Activated naive CD4-positive, alpha-beta T cell treated with anti-CD3 and anti-CD28 coated beads for 36 hours (primary cell): ENCODE measurements at regions not wholly inside any gene's neighbourhood (a gene's known extent, or its start where the extent isn't known, plus 50 kb on each side); places are given as distances from the start of the nearest gene placed in this dataset.

Experiments used
- CTCF ChIA-PET: fragments of 350-600 bp; sonication (Branson Sonifier 250); formaldehyde crosslinking; loops from one replicate; lab custom pipeline; 2021; ENCODE audit warnings: antibody characterized with exemption; lab: Charles Lee
- DNase-seq: peaks from one replicate; pipeline ENCODE4 v3.0.0-alpha.2; 2020
- H3K27ac Mint-ChIP-seq: one replicate; pipeline ENCODE4 v1.8.0; 2021; ENCODE audit warnings: mild to moderate bottlenecking, mixed read lengths
- H3K27me3 Mint-ChIP-seq: one replicate; pipeline ENCODE4 v1.8.0; 2021; ENCODE audit warnings: low read depth, mixed read lengths
- H3K36me3 Mint-ChIP-seq: one replicate; pipeline ENCODE4 v1.8.0; 2021; ENCODE audit warnings: low read depth, mixed read lengths
- H3K4me1 Mint-ChIP-seq: one replicate; pipeline ENCODE4 v1.8.0; 2021; ENCODE audit warnings: low read depth, mixed read lengths
- H3K4me3 Mint-ChIP-seq: one replicate; pipeline ENCODE4 v1.8.0; 2021; ENCODE audit warnings: mild to moderate bottlenecking, moderate library complexity, mixed read lengths
- H3K9me3 Mint-ChIP-seq: one replicate; pipeline ENCODE4 v1.8.0; 2021; ENCODE audit warnings: mixed read lengths
- intact Hi-C: fragments of 100-400 bp; cut with micrococcal nuclease; formaldehyde crosslinking; loops from one replicate; pipeline ENCODE4 v1.15.1; 2023

DNA sequence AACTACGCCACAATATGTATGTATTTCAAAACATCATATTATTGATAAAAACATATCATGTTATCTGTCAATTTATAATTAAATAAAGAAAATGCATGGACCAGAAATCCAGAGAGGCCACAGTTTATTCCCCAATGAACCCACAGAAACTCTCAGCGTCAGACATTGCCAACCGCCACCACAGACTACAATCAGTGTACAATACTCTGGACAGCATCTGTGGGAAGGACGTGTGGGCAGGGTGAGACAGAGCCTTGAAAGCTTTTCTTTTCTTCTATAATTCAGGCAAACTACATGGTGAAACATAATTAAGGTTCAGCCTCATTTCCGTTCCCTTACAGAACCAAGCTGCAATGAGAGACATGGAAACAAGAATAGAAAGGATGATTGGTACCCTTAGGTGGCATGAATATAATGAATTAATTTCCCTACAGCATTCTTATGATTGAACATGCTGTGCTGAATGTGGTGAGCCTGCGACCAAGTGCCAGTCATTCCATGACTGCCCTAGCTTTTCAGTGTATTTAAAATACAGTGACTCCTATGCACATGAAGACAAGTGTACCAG is 909.3 kb downstream of the SORCS1 start:
- Mint-ChIP-seq H3K27ac (no peak overlapping the region), H3K27me3 (no peaks in the 10 kb centered on the region), H3K36me3 (no peaks in the 10 kb centered on the region), H3K4me1 (no peaks in the 10 kb centered on the region), H3K9me3 (no peaks in the 10 kb centered on the region), H3K4me3 (no peak overlapping the region)
- intact Hi-C loops, result no loop called here
- CTCF ChIA-PET, result no interaction called here
- DNase-seq, result no peak

DNA sequence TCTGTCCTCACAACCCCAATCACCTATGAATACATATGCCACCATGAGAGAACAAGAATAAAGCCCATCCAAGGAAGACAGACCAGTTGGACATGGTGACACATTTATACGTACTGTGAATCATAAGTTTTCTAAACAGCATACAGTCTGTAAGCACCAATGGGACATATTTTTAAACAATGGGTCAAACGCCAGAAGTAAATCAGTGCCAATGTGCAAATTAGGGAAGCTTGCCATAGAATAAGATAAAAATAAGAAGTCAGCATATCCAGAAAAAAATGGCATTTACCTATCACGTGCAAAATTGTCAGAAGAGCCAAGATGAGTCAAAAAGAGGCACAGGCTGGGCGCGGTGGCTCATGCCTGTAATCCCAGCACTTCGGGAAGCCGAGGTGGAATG is 910.4 kb downstream of the SORCS1 start:
- DNase-seq, result no peak
- Mint-ChIP-seq H3K36me3 (no peaks in the 10 kb centered on the region), H3K27me3 (no peaks in the 10 kb centered on the region), H3K27ac (no peak overlapping the region), H3K4me3 (no peak overlapping the region), H3K9me3 (no peaks in the 10 kb centered on the region), H3K4me1 (no peaks in the 10 kb centered on the region)
- intact Hi-C loops, result no loop called here
- CTCF ChIA-PET, result interaction anchor here (1.1 kb wide), 1 partner anchor 129 kb away, joined by 3 read pairs; no protein-coding TSS in a partner anchor

DNA sequence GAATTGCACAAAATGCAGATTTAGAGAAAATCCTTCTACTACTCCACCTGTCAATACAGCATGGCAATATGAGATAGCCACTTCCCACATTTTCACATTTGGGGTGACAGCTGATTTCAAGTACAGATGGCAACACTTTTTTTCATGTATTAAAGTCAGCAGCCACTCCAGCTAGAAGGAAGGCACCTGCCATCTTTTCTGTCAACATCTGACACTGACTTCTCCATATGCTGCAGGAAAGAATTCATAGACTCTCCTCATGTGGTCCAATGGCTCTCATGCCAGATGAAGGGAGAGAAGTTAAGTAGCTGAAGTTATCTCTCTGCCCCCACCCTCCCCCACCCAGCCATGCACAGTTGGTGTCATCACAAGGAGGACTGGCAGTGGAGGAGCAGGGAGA is 912.0 kb downstream of the SORCS1 start:
- Mint-ChIP-seq H3K27ac (no peak overlapping the region), H3K4me1 (no peaks in the 10 kb centered on the region), H3K9me3 (no peaks in the 10 kb centered on the region), H3K4me3 (no peak overlapping the region), H3K27me3 (peaks cover 2% of the 10 kb centered on the region), H3K36me3 (no peaks in the 10 kb centered on the region)
- intact Hi-C loops, result no loop called here
- DNase-seq, result no peak
- CTCF ChIA-PET, result no interaction called here

DNA sequence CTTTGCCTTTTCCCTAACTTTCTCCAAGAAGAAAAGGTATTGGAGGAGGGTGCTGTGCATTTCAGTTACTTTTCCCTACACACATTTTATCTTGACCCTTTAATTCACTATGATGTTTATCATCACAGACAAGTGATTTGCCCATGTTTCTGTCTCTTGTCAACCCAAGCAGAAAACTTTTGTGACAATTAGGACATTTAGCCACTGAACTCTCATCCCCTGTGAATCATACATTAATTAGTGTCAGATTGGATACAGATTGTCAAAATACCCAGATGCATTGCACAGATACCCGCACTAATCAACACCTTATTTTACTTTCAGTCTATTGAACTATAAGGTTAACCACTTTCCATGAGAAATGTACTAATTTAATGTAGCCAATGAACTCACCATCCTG is 912.9 kb downstream of the SORCS1 start:
- DNase-seq, result no peak
- no peaks in the 10 kb centered on the region for H3K36me3 Mint-ChIP-seq
- H3K27ac Mint-ChIP-seq, result no peak overlapping the region
- H3K4me1 Mint-ChIP-seq, result no peaks in the 10 kb centered on the region
- CTCF ChIA-PET, result no interaction called here
- peaks cover 2% of the 10 kb centered on the region for H3K27me3 Mint-ChIP-seq
- no peaks in the 10 kb centered on the region for H3K9me3 Mint-ChIP-seq
- intact Hi-C loops, result no loop called here
- no peak overlapping the region for H3K4me3 Mint-ChIP-seq

- H3K9me3 Mint-ChIP-seq, result no peaks in the 10 kb centered on the region
- no peaks in the 10 kb centered on the region for H3K27me3 Mint-ChIP-seq
- H3K36me3 Mint-ChIP-seq, result no peaks in the 10 kb centered on the region
- intact Hi-C loops, result no loop called here
- H3K4me3 Mint-ChIP-seq, result no peak overlapping the region
- H3K27ac Mint-ChIP-seq, result no peak overlapping the region
- no peak for DNase-seq
- CTCF ChIA-PET, result no interaction called here
- no peaks in the 10 kb centered on the region for H3K4me1 Mint-ChIP-seq
These were observed 922.2 kb downstream of the SORCS1 start for GRCh38 chr10:106242301-106242700.

GRCh38 chr10:106226828-106227227 is 937.7 kb downstream of the SORCS1 start:
- DNase-seq, result no peak
- intact Hi-C loops, result no loop called here
- no peak overlapping the region for H3K27ac Mint-ChIP-seq
- no peaks in the 10 kb centered on the region for H3K27me3 Mint-ChIP-seq
- H3K4me1 Mint-ChIP-seq, result peaks cover 3% of the 10 kb centered on the region
- CTCF ChIA-PET, result no interaction called here
- H3K9me3 Mint-ChIP-seq, result peaks cover 1% of the 10 kb centered on the region
- H3K4me3 Mint-ChIP-seq, result no peak overlapping the region
- no peaks in the 10 kb centered on the region for H3K36me3 Mint-ChIP-seq

GRCh38 chr10:106226142-106226541 is 938.4 kb downstream of the SORCS1 start:
- Mint-ChIP-seq H3K27me3 (no peaks in the 10 kb centered on the region), H3K4me1 (no peaks in the 10 kb centered on the region), H3K4me3 (no peak overlapping the region), H3K27ac (no peak overlapping the region), H3K9me3 (peaks cover 2% of the 10 kb centered on the region), H3K36me3 (no peaks in the 10 kb centered on the region)
- CTCF ChIA-PET, result no interaction called here
- no peak for DNase-seq
- intact Hi-C loops, result no loop called here

- no peak overlapping the region for H3K4me3 Mint-ChIP-seq
- CTCF ChIA-PET, result no interaction called here
- no peak for DNase-seq
- H3K27me3 Mint-ChIP-seq, result no peaks in the 10 kb centered on the region
- no peaks in the 10 kb centered on the region for H3K36me3 Mint-ChIP-seq
- peaks cover 3% of the 10 kb centered on the region for H3K9me3 Mint-ChIP-seq
- no peak overlapping the region for H3K27ac Mint-ChIP-seq
- H3K4me1 Mint-ChIP-seq, result no peaks in the 10 kb centered on the region
- intact Hi-C loops, result no loop called here
These were observed 939.8 kb downstream of the SORCS1 start for GRCh38 chr10:106224676-106225075.

DNA sequence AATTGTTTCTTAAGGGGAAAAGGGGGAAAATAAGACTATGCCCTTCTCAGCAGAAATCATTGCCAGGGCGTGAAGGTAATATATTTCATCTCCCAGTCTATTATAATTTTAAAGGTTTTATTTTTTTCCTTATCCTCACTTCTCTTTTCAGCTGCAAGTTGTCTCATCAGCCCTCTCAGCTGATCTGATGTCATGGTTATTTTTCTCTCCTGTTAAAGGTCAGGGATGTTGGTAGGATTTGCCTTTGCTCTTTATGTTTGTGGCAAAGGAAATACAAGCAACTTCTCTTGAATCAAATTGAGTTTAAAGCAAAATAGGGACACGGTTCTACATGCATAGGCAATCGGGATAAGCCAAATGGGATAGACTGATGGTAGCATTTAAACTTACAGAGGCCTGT is 946.9 kb downstream of the SORCS1 start:
- CTCF ChIA-PET, result no interaction called here
- Mint-ChIP-seq H3K4me1 (no peaks in the 10 kb centered on the region), H3K36me3 (no peaks in the 10 kb centered on the region), H3K4me3 (no peak overlapping the region), H3K27ac (no peak overlapping the region), H3K27me3 (no peaks in the 10 kb centered on the region), H3K9me3 (peaks cover 2% of the 10 kb centered on the region)
- intact Hi-C loops, result no loop called here
- no peak for DNase-seq

DNA sequence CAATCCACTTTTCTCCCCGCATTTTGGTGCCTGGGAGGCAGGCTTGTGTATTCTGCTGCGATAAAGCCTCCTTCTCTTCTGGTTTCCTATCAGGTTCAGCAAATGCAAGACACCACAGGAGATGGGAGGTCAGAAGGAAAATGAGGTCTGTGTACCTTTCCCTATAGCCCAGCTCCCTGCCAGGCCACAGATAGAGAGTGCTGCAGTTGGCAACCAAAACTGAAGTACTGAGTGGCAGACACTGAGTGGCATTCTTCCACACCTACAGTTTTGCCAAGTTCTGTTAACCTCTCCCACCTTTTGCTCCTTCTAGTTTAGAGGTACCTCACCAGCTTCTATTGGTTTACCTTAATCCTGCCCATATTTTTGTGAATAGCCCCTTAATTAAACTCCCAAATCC is 948.4 kb downstream of the SORCS1 start:
- H3K36me3 Mint-ChIP-seq, result no peaks in the 10 kb centered on the region
- intact Hi-C loops, result no loop called here
- peaks cover under 1% of the 10 kb centered on the region for H3K9me3 Mint-ChIP-seq
- no peak overlapping the region for H3K27ac Mint-ChIP-seq
- no peaks in the 10 kb centered on the region for H3K27me3 Mint-ChIP-seq
- no peak overlapping the region for H3K4me3 Mint-ChIP-seq
- CTCF ChIA-PET, result no interaction called here
- no peaks in the 10 kb centered on the region for H3K4me1 Mint-ChIP-seq
- DNase-seq, result no peak

DNA sequence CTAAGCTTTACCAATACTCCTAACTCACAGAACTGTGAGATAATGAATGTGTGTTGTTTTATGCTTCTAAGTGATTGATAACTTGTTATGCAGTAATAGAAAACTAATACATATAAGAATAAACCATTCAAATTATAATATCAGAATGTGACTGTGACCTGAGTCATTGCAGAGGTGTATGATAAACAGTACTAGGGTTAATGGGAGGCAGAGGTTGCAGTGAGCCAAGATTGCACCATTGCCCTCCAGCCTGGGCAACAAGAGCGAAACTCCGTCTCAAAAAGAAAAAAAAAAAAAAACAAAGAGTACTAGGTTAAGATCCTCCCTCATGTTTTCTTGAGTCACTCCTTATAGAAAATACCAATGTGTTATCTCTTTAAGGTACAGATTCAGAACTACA is 950.3 kb downstream of the SORCS1 start:
- DNase-seq, result no peak
- Mint-ChIP-seq H3K4me3 (no peak overlapping the region), H3K27ac (no peak overlapping the region), H3K9me3 (no peaks in the 10 kb centered on the region), H3K4me1 (no peaks in the 10 kb centered on the region), H3K27me3 (no peaks in the 10 kb centered on the region), H3K36me3 (no peaks in the 10 kb centered on the region)
- intact Hi-C loops, result no loop called here
- CTCF ChIA-PET, result no interaction called here

DNA sequence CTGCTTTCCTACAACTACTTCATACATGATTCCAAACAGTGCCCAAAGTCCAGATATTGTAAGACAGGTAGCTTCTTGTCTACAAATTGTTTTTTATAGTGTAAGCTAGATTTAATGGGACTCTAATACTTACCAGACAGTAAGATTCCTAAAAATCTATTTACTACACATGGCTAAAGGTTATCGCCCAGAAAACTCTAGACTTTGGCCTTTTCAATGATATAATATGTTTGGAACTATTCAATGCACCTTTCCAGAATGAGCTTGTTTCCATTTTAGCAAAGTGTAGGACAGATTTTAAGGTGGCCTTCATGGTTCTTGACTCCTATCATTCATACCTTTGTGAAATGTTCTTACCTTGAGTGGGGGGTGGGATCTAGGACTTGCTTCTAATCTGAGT is 951.0 kb downstream of the SORCS1 start:
- CTCF ChIA-PET, result no interaction called here
- H3K4me1 Mint-ChIP-seq, result no peaks in the 10 kb centered on the region
- no peak overlapping the region for H3K4me3 Mint-ChIP-seq
- intact Hi-C loops, result no loop called here
- no peaks in the 10 kb centered on the region for H3K36me3 Mint-ChIP-seq
- no peak overlapping the region for H3K27ac Mint-ChIP-seq
- no peak for DNase-seq
- no peaks in the 10 kb centered on the region for H3K27me3 Mint-ChIP-seq
- no peaks in the 10 kb centered on the region for H3K9me3 Mint-ChIP-seq

- CTCF ChIA-PET, result no interaction called here
- no peak overlapping the region for H3K4me3 Mint-ChIP-seq
- intact Hi-C loops, result no loop called here
- no peak overlapping the region for H3K27ac Mint-ChIP-seq
- H3K27me3 Mint-ChIP-seq, result peaks cover 2% of the 10 kb centered on the region
- H3K9me3 Mint-ChIP-seq, result no peaks in the 10 kb centered on the region
- H3K36me3 Mint-ChIP-seq, result no peaks in the 10 kb centered on the region
- no peaks in the 10 kb centered on the region for H3K4me1 Mint-ChIP-seq
- DNase-seq, result no peak
These were observed 966.2 kb downstream of the SORCS1 start for GRCh38 chr10:106198275-106198674.

GRCh38 chr10:106189292-106189691 is 975.2 kb downstream of the SORCS1 start:
- Mint-ChIP-seq H3K4me3 (no peak overlapping the region), H3K27me3 (no peaks in the 10 kb centered on the region), H3K27ac (no peak overlapping the region), H3K4me1 (no peaks in the 10 kb centered on the region), H3K36me3 (no peaks in the 10 kb centered on the region), H3K9me3 (no peaks in the 10 kb centered on the region)
- DNase-seq, result peak; percentile 48
- intact Hi-C loops, result no loop called here
- CTCF ChIA-PET, result no interaction called here
